Right lobe of liver (tissue), 4 donors: ENCODE measurements at regions not wholly inside any gene's neighbourhood (a gene's known extent, or its start where the extent isn't known, plus 50 kb on each side); places are given as distances from the start of the nearest gene placed in this dataset.

ENCODE experiments used
- POLR2A ChIP-seq: fragments of 450-650 bp; IDR thresholded peaks from one replicate; pipeline ENCODE4 v1.6.1; 2017; ENCODE audit warnings: antibody characterized with exemption, mild to moderate bottlenecking
- TF ChIP-seq, protein P1 (sequence below), 4 donors: fragments of 200-600 bp in 3 of 4; fragments of 450-650 bp in 1 of 4; IDR thresholded peaks; one replicate each; pipeline versions ENCODE4 v1.5.1 to v1.8.0; 2016 to 2022; ENCODE audit warnings: antibody characterized with exemption in 4 of 4, mild to moderate bottlenecking in 2 of 4
- donor health status: DM: no; HTN: no; CAD: no.
- donor health status: DM: no; HTN: no; CAD: no.
- donor health status: DM: no; HTN: yes; CAD: no.

DNA sequence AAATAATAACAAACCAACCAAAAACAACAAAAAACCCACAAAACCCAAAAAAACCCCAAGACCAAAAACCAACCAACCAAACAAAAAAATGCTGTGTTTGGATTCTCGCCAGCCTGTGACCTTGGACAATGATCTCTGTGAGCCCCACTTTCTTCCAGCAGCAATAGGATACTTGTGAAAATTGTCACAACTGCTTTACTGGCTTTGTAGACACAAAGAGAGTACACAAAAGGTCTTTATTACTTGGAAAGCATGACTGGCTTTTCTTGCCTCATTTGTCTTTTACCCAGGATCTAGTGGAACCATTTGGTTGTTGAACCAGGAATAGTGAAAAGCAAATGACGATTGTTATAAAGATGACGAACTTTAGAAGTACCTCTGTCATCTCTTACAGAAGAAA is 256.6 kb downstream of the UTP18 start:
- TF ChIP-seq, protein P1, sequence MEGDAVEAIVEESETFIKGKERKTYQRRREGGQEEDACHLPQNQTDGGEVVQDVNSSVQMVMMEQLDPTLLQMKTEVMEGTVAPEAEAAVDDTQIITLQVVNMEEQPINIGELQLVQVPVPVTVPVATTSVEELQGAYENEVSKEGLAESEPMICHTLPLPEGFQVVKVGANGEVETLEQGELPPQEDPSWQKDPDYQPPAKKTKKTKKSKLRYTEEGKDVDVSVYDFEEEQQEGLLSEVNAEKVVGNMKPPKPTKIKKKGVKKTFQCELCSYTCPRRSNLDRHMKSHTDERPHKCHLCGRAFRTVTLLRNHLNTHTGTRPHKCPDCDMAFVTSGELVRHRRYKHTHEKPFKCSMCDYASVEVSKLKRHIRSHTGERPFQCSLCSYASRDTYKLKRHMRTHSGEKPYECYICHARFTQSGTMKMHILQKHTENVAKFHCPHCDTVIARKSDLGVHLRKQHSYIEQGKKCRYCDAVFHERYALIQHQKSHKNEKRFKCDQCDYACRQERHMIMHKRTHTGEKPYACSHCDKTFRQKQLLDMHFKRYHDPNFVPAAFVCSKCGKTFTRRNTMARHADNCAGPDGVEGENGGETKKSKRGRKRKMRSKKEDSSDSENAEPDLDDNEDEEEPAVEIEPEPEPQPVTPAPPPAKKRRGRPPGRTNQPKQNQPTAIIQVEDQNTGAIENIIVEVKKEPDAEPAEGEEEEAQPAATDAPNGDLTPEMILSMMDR (IDR thresholded peaks at IDR 0.05) = no peak
- TF ChIP-seq POLR2A = no peak
